GM12892 (cell line): ENCODE measurements at regions not wholly inside any gene's neighbourhood (a gene's known extent, or its start where the extent isn't known, plus 50 kb on each side); places are given as distances from the start of the nearest gene placed in this dataset.

Experiments used
- DNase-seq: peaks from one replicate; pipeline ENCODE4 v3.0.0; 2011; ENCODE audit not compliant: insufficient read length
- FAIRE-seq: peaks from 2 replicates; lab custom pipeline; 2011; peaks lifted over from hg19 to GRCh38; lab: Jason Lieb, UNC
- POLR2A ChIP-seq: IDR thresholded peaks from 2 replicates; pipeline ENCODE4 v1.6.1; 2011; ENCODE audit warnings: low read depth, low read length, control low read depth
- POLR2AphosphoS5 ChIP-seq: IDR thresholded peaks from 2 replicates; pipeline ENCODE4 v1.6.1; 2011; ENCODE audit warnings: low read depth, low read length, control low read depth
- TAF1 ChIP-seq: IDR thresholded peaks from 2 replicates; pipeline ENCODE4 v1.6.1; 2011; ENCODE audit warnings: low read depth, mild to moderate bottlenecking, control low read depth, low read length, borderline replicate concordance

GRCh38 chr3:51620543-51620942 lies 50.5 kb upstream of the TEX264 start:
- no peak for FAIRE-seq
- DNase-seq: no peak
- TF ChIP-seq POLR2A (no peak), POLR2AphosphoS5 (no peak)

- DNase-seq: no peak
- no peak for FAIRE-seq
- TF ChIP-seq POLR2A: no peak
- TF ChIP-seq POLR2AphosphoS5: no peak
- TF ChIP-seq TAF1: no peak
These were observed 49.8 kb upstream of the TEX264 start for GRCh38 chr3:51621091-51621892.
